ENCODE measurements at regions not wholly inside any gene's neighbourhood (a gene's known extent, or its start where the extent isn't known, plus 50 kb on each side); places are given as distances from the start of the nearest gene placed in this dataset.

DNA sequence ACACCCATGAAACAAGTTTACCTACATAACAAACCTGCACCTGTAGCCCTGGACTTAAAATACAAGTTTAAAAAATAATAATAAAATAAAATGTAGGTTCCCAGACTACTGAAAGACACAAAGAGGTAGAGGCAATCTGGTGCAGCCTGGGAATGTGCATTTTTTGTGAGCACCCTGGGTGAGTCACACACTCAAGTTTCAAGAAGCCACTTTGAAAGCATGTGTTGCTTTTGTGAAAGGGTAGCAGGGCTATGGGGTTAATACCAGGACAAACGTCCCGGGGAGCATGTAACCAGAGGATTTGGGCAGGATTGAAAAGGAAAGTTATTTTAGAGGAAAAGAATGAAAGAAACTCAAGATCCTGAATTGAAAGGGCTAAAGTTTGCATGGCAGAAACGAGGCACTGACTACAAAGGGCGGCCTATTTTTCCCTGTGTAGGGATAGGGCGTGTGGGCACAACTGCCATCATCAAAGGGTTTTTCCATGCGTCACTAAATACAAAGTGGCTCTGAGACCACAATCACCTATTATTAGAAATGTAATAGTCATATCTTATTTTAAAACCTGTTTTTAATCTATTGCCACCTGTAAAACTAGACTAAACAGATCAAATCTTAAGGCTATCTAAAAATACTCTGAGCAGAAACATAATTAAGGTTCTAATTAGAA is 314.9 kb downstream of the COG6 start:
- TF ChIP-seq, protein P1, sequence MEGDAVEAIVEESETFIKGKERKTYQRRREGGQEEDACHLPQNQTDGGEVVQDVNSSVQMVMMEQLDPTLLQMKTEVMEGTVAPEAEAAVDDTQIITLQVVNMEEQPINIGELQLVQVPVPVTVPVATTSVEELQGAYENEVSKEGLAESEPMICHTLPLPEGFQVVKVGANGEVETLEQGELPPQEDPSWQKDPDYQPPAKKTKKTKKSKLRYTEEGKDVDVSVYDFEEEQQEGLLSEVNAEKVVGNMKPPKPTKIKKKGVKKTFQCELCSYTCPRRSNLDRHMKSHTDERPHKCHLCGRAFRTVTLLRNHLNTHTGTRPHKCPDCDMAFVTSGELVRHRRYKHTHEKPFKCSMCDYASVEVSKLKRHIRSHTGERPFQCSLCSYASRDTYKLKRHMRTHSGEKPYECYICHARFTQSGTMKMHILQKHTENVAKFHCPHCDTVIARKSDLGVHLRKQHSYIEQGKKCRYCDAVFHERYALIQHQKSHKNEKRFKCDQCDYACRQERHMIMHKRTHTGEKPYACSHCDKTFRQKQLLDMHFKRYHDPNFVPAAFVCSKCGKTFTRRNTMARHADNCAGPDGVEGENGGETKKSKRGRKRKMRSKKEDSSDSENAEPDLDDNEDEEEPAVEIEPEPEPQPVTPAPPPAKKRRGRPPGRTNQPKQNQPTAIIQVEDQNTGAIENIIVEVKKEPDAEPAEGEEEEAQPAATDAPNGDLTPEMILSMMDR (IDR thresholded peaks at IDR 0.05) = no peak
- TF ChIP-seq EZH2 (IDR thresholded peaks at IDR 0.05) = no peak
